Uterus (tissue), 2 donors: ENCODE measurements at regions not wholly inside any gene's neighbourhood (a gene's known extent, or its start where the extent isn't known, plus 50 kb on each side); places are given as distances from the start of the nearest gene placed in this dataset.

ENCODE experiments used
- POLR2A ChIP-seq, 2 donors: fragments of 450-650 bp; IDR thresholded peaks; one replicate each; pipeline ENCODE4 v1.6.1; 2016; ENCODE audit warnings: antibody characterized with exemption in 2 of 2, mild to moderate bottlenecking in 1 of 2, moderate library complexity in 1 of 2
- TF ChIP-seq, protein P1 (sequence below), 4 experiments: fragments of 200-600 bp in 2 of 4; fragments of 450-650 bp in 2 of 4; sonication (generic) in 2 of 4; IDR thresholded peaks; one replicate each; pipeline ENCODE4 v1.5.1; 2016 to 2019; ENCODE audit warnings: antibody characterized with exemption in 4 of 4, mild to moderate bottlenecking in 2 of 4, moderate library complexity in 1 of 4

DNA sequence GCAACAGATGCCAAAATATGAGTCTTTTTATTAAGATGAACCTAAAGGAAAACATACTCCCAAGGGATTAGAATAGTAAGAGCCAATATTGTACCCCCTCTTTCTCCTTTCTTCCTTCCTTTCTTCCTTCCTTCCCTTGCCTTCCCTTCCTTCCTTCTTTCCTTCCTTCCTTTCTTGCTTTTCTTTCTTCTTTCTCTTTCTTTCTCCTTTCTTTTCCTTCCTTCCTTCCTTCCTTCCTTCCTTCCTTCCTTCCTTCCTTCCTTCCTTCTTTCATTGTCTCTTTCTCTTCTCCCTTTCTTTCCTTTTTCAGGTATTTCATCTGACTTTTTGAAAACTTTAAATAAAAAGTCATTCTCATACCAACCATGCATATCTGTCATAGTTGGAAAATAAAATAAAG is 892.5 kb downstream of the LRFN5 start:
- TF ChIP-seq, protein P1, sequence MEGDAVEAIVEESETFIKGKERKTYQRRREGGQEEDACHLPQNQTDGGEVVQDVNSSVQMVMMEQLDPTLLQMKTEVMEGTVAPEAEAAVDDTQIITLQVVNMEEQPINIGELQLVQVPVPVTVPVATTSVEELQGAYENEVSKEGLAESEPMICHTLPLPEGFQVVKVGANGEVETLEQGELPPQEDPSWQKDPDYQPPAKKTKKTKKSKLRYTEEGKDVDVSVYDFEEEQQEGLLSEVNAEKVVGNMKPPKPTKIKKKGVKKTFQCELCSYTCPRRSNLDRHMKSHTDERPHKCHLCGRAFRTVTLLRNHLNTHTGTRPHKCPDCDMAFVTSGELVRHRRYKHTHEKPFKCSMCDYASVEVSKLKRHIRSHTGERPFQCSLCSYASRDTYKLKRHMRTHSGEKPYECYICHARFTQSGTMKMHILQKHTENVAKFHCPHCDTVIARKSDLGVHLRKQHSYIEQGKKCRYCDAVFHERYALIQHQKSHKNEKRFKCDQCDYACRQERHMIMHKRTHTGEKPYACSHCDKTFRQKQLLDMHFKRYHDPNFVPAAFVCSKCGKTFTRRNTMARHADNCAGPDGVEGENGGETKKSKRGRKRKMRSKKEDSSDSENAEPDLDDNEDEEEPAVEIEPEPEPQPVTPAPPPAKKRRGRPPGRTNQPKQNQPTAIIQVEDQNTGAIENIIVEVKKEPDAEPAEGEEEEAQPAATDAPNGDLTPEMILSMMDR (IDR thresholded peaks at IDR 0.05): no peak
- no peak for TF ChIP-seq POLR2A (IDR thresholded peaks at IDR 0.05)
